GM23338 (cell line): ENCODE measurements at regions not wholly inside any gene's neighbourhood (a gene's known extent, or its start where the extent isn't known, plus 50 kb on each side); places are given as distances from the start of the nearest gene placed in this dataset.

Experiments
- ATAC-seq: fragments of 200-7000 bp; cut with Tn5 transposase; 3 replicates; pipeline ENCODE4 v1.9.1; 2020
- DNase-seq: peaks from one replicate; pipeline ENCODE4 v3.0.0-alpha.2; 2015; ENCODE audit warnings: low spot score
- H2AFZ ChIP-seq: fragments of 200-600 bp; sonication (generic); 2 replicates; pipeline ENCODE4 v1.8.0; 2016; ENCODE audit warnings: antibody characterized with exemption, mild to moderate bottlenecking, moderate library complexity
- H3F3A ChIP-seq: fragments of 200-600 bp; sonication (generic); replicated peaks from 2 replicates; pipeline ENCODE4 v1.8.0; 2017; ENCODE audit warnings: antibody characterized with exemption, mixed run types, low read depth
- H3K27ac ChIP-seq: fragments of 200-600 bp; sonication (generic); 2 replicates; pipeline ENCODE4 v1.6.1; 2016; ENCODE audit warnings: low read depth
- H3K27me3 ChIP-seq: fragments of 200-600 bp; sonication (generic); 2 replicates; pipeline ENCODE4 v1.8.0; 2016; ENCODE audit warnings: mild to moderate bottlenecking, mixed run types, moderate library complexity; ENCODE audit not compliant: insufficient read depth
- H3K36me3 ChIP-seq: fragments of 200-600 bp; sonication (generic); 2 replicates; pipeline ENCODE4 v1.8.0; 2016; ENCODE audit warnings: mild to moderate bottlenecking; ENCODE audit not compliant: insufficient read depth
- H3K4me1 ChIP-seq: fragments of 200-600 bp; sonication (generic); 2 replicates; pipeline ENCODE4 v1.8.0; 2016; ENCODE audit warnings: mild to moderate bottlenecking, moderate library complexity; ENCODE audit not compliant: insufficient read depth
- H3K4me2 ChIP-seq: fragments of 200-600 bp; sonication (generic); 2 replicates; pipeline ENCODE4 v1.7.1; 2017; ENCODE audit warnings: mixed run types
- H3K4me3 ChIP-seq: fragments of 200-600 bp; sonication (generic); 2 replicates; pipeline ENCODE4 v1.6.1; 2016; ENCODE audit warnings: mixed run types
- H3K79me2 ChIP-seq: fragments of 200-600 bp; sonication (generic); replicated peaks from 2 replicates; pipeline ENCODE4 v1.8.0; 2017; ENCODE audit warnings: mild to moderate bottlenecking; ENCODE audit not compliant: insufficient read depth
- H3K9me2 ChIP-seq: fragments of 200-600 bp; sonication (generic); 2 replicates; pipeline ENCODE4 v1.8.0; 2017; ENCODE audit not compliant: insufficient read depth
- H4K20me1 ChIP-seq: fragments of 200-600 bp; sonication (generic); replicated peaks from 2 replicates; pipeline ENCODE4 v1.8.0; 2017; ENCODE audit warnings: mild to moderate bottlenecking; ENCODE audit not compliant: insufficient read depth
- H3K27ac Mint-ChIP-seq: 2 replicates; pipeline ENCODE4 v1.8.0; 2020; ENCODE audit warnings: inconsistent platforms, mild to moderate bottlenecking, moderate library complexity, mixed read lengths
- H3K27me3 Mint-ChIP-seq: 3 replicates; pipeline ENCODE4 v1.8.0; 2022; ENCODE audit warnings: low read depth, mild to moderate bottlenecking, moderate library complexity, mixed read lengths, inconsistent platforms; ENCODE audit not compliant: insufficient read depth, poor library complexity
- H3K36me3 Mint-ChIP-seq: 3 replicates; pipeline ENCODE4 v1.8.0; 2021; ENCODE audit warnings: low read depth, mild to moderate bottlenecking, inconsistent platforms, moderate library complexity, mixed read lengths
- H3K4me1 Mint-ChIP-seq: 3 replicates; pipeline ENCODE4 v1.8.0; 2020; ENCODE audit warnings: mild to moderate bottlenecking, inconsistent platforms, mixed read lengths
- H3K4me3 Mint-ChIP-seq: 3 replicates; pipeline ENCODE4 v1.8.0; 2021; ENCODE audit warnings: moderate library complexity, mild to moderate bottlenecking, inconsistent platforms, mixed read lengths
- H3K9me3 Mint-ChIP-seq: 3 replicates; pipeline ENCODE4 v1.8.0; 2020; ENCODE audit warnings: moderate library complexity, mild to moderate bottlenecking, inconsistent platforms, mixed read lengths
- CTCF ChIP-seq, 2 experiments: fragments of 200-600 bp in 1 of 2; sonication (generic) in 1 of 2; conservative IDR thresholded peaks; 2 replicates each; pipeline versions ENCODE4 v1.5.1 to v1.6.1; 2016 to 2017; ENCODE audit warnings: antibody characterized with exemption in 2 of 2, low read depth in 2 of 2, mild to moderate bottlenecking in 2 of 2, moderate library complexity in 1 of 2
- ETS1 ChIP-seq: IDR thresholded peaks from 2 replicates; pipeline ENCODE4 v1.6.1; 2016; ENCODE audit warnings: antibody characterized with exemption
- EZH2 ChIP-seq: fragments of 200-600 bp; sonication (generic); IDR thresholded peaks from one replicate; pipeline ENCODE4 v1.8.0; 2017; ENCODE audit warnings: antibody characterized with exemption, mild to moderate bottlenecking, low read depth; ENCODE audit not compliant: unreplicated experiment
- JUNB ChIP-seq: IDR thresholded peaks from one replicate; pipeline ENCODE4 v1.6.1; 2016; ENCODE audit warnings: antibody characterized with exemption; ENCODE audit not compliant: unreplicated experiment
- NANOG ChIP-seq: IDR thresholded peaks from 2 replicates; pipeline ENCODE4 v1.6.1; 2016; ENCODE audit warnings: antibody characterized with exemption, borderline replicate concordance
- POLR2AphosphoS5 ChIP-seq: IDR thresholded peaks from 2 replicates; pipeline ENCODE4 v1.6.1; 2016; ENCODE audit warnings: antibody characterized with exemption, low read depth
- STAT1 ChIP-seq: IDR thresholded peaks from one replicate; pipeline ENCODE4 v1.6.1; 2016; ENCODE audit warnings: antibody characterized with exemption; ENCODE audit not compliant: unreplicated experiment
- ZNF114 ChIP-seq: fragments of 250-450 bp; sonication (Bioruptor Pico); IDR thresholded peaks from 2 replicates; pipeline ENCODE4 v1.5.0; 2020; ENCODE audit warnings: mild to moderate bottlenecking, moderate library complexity
- ZNF331 ChIP-seq: fragments of 250-450 bp; sonication (Bioruptor Pico); IDR thresholded peaks from 2 replicates; pipeline ENCODE4 v1.5.0; 2020; ENCODE audit warnings: low read depth, mild to moderate bottlenecking, moderate library complexity
- ZNF462 ChIP-seq: fragments of 250-450 bp; sonication (Bioruptor Pico); IDR thresholded peaks from 2 replicates; pipeline ENCODE4 v1.5.0; 2020; ENCODE audit warnings: mild to moderate bottlenecking, moderate library complexity

- peaks cover 36% of the 10 kb centered on the region for H3K27me3 Mint-ChIP-seq
- no peak overlapping the region for H3K27ac Mint-ChIP-seq
- TF ChIP-seq ZNF114 (CRISPR knock-in tag) (no peak), NANOG (no peak), JUNB (no peak)
- Histone ChIP-seq H3K79me2 (no peaks in the 10 kb centered on the region), H3K36me3 (no peaks in the 10 kb centered on the region), H3F3A (no peaks in the 10 kb centered on the region), H3K27ac (no peak overlapping the region), H3K4me2 (no peak overlapping the region), H3K27me3 (peaks cover 36% of the 10 kb centered on the region), H4K20me1 (no peaks in the 10 kb centered on the region; the same call in none of the 2 replicates), H3K4me1 (no peaks in the 10 kb centered on the region), H2AFZ (no peak overlapping the region), H3K9me2 (no peaks in the 10 kb centered on the region), H3K4me3 (no peak overlapping the region)
- ATAC-seq (no peak), DNase-seq (no peak)
- H3K36me3 Mint-ChIP-seq = no peaks in the 10 kb centered on the region
- H3K9me3 Mint-ChIP-seq = no peaks in the 10 kb centered on the region
- H3K4me1 Mint-ChIP-seq = no peaks in the 10 kb centered on the region
- H3K4me3 Mint-ChIP-seq = no peak overlapping the region
Observed at GRCh38 chr7:113373863-113374262, 255.5 kb upstream of the SMIM30 start.

- no peaks in the 10 kb centered on the region for H3K9me2 ChIP-seq
- DNase-seq (no peak), ATAC-seq (no peak)
- H3K79me2 ChIP-seq = no peaks in the 10 kb centered on the region
- H3K4me2 ChIP-seq = no peak overlapping the region
- no peaks in the 10 kb centered on the region for H3F3A ChIP-seq
- H3K9me3 Mint-ChIP-seq = no peaks in the 10 kb centered on the region
- H3K4me3 Mint-ChIP-seq = no peak overlapping the region
- H2AFZ ChIP-seq = no peak overlapping the region
- no peaks in the 10 kb centered on the region for H3K36me3 Mint-ChIP-seq
- H3K4me3 ChIP-seq = no peak overlapping the region
- H4K20me1 ChIP-seq = peaks cover 3% of the 10 kb centered on the region
- H3K27me3 ChIP-seq = peaks cover 60% of the 10 kb centered on the region
- H3K27ac ChIP-seq = no peak overlapping the region
- peaks cover 58% of the 10 kb centered on the region for H3K27me3 Mint-ChIP-seq
- H3K36me3 ChIP-seq = no peaks in the 10 kb centered on the region
- H3K27ac Mint-ChIP-seq = no peak overlapping the region
- no peaks in the 10 kb centered on the region for H3K4me1 ChIP-seq
- H3K4me1 Mint-ChIP-seq = no peaks in the 10 kb centered on the region
- TF ChIP-seq JUNB (no peak), ZNF114 (CRISPR knock-in tag) (no peak), STAT1 (no peak), CTCF (conservative IDR thresholded peaks at IDR 0.05; ENCODE audit: low read depth in 2 of 2) (no peak), ETS1 (no peak), ZNF331 (CRISPR knock-in tag) (no peak), ZNF462 (CRISPR knock-in tag) (no peak), POLR2AphosphoS5 (no peak), EZH2 (no peak)
Observed at GRCh38 chr7:113371416-113372043, 253.2 kb upstream of the SMIM30 start.
